ENCODE measurements at regions not wholly inside any gene's neighbourhood (a gene's known extent, or its start where the extent isn't known, plus 50 kb on each side); places are given as distances from the start of the nearest gene placed in this dataset.
"Not testable (repeated sequence)": the region's sequence is repeated elsewhere in the genome, so short reads cannot be mapped to it uniquely, and the experiment has no call there.

- H3K36me3 ChIP-seq, result no peaks in the 10 kb centered on the region
- H3K4me1 ChIP-seq, result no peaks in the 10 kb centered on the region
- no peaks in the 10 kb centered on the region for H3K27me3 ChIP-seq
- intact Hi-C loops (cut with DNase I), result no loop called here
- TF ChIP-seq POLR2A (IDR thresholded peaks at IDR 0.05), result no peak
- no peak for TF ChIP-seq POLR2AphosphoS5 (IDR thresholded peaks at IDR 0.05; ENCODE audit: insufficient read depth in 1 of 2, low read depth in 1 of 2)
- no peak for TF ChIP-seq CTCF (IDR thresholded peaks at IDR 0.05)
- H3K4me3 ChIP-seq, result no peak overlapping the region
- H3K9me3 ChIP-seq, result no peaks in the 10 kb centered on the region
- H3K27ac ChIP-seq, result no peak overlapping the region
- DNase-seq (ENCODE audit: extremely low spot score in 2 of 2), result no peak
Measured at GRCh38 chr3:20380295-20380694, 194.3 kb upstream of the SGO1 start.

GRCh38 chr3:20378315-20378714 is 192.3 kb upstream of the SGO1 start:
- Histone ChIP-seq H3K27me3 (no peaks in the 10 kb centered on the region), H3K27ac (no peak overlapping the region), H3K4me3 (no peak overlapping the region), H3K4me1 (no peaks in the 10 kb centered on the region), H3K36me3 (no peaks in the 10 kb centered on the region), H3K9me3 (no peaks in the 10 kb centered on the region)
- TF ChIP-seq POLR2A (IDR thresholded peaks at IDR 0.05) (no peak), CTCF (IDR thresholded peaks at IDR 0.05) (no peak), POLR2AphosphoS5 (IDR thresholded peaks at IDR 0.05; ENCODE audit: insufficient read depth in 1 of 2, low read depth in 1 of 2) (no peak)
- no peak for DNase-seq (ENCODE audit: extremely low spot score in 2 of 2)
- intact Hi-C loops (cut with DNase I), result no loop called here

GRCh38 chr3:20376665-20377217 is 190.7 kb upstream of the SGO1 start:
- H3K9me3 ChIP-seq, result no peaks in the 10 kb centered on the region
- H3K36me3 ChIP-seq, result no peaks in the 10 kb centered on the region
- H3K4me3 ChIP-seq, result no peak overlapping the region
- no peak for TF ChIP-seq POLR2AphosphoS5 (IDR thresholded peaks at IDR 0.05; ENCODE audit: insufficient read depth in 1 of 2, low read depth in 1 of 2)
- TF ChIP-seq CTCF (IDR thresholded peaks at IDR 0.05), result no peak
- TF ChIP-seq POLR2A (IDR thresholded peaks at IDR 0.05), result no peak
- intact Hi-C loops (cut with DNase I), result no loop called here
- no peak for DNase-seq (ENCODE audit: extremely low spot score in 2 of 2)
- no peaks in the 10 kb centered on the region for H3K27me3 ChIP-seq
- no peaks in the 10 kb centered on the region for H3K4me1 ChIP-seq
- H3K27ac ChIP-seq, result no peak overlapping the region

- DNase-seq (ENCODE audit: extremely low spot score in 2 of 2), result no peak
- Histone ChIP-seq H3K27me3 (no peaks in the 10 kb centered on the region), H3K36me3 (no peaks in the 10 kb centered on the region), H3K9me3 (no peaks in the 10 kb centered on the region), H3K4me3 (no peak overlapping the region), H3K4me1 (no peaks in the 10 kb centered on the region), H3K27ac (no peak overlapping the region)
- intact Hi-C loops (cut with DNase I), result no loop called here
- no peak for TF ChIP-seq POLR2A (IDR thresholded peaks at IDR 0.05)
Measured at GRCh38 chr3:20375302-20375701, 189.3 kb upstream of the SGO1 start.

- H3K9me3 ChIP-seq; DNase-seq (ENCODE audit: extremely low spot score in 2 of 2); intact Hi-C loops (cut with DNase I); H3K27ac ChIP-seq; H3K4me3 ChIP-seq; H3K4me1 ChIP-seq; H3K27me3 ChIP-seq; H3K36me3 ChIP-seq: not testable (repeated sequence)
Measured at GRCh38 chr3:20370273-20371063, 184.5 kb upstream of the SGO1 start.

GRCh38 chr3:20361000-20361399 is 175.0 kb upstream of the SGO1 start:
- Histone ChIP-seq H3K36me3 (no peaks in the 10 kb centered on the region), H3K27me3 (no peaks in the 10 kb centered on the region), H3K4me3 (no peak overlapping the region), H3K9me3 (no peaks in the 10 kb centered on the region), H3K4me1 (no peaks in the 10 kb centered on the region), H3K27ac (no peak overlapping the region)
- no peak for TF ChIP-seq POLR2A (IDR thresholded peaks at IDR 0.05)
- TF ChIP-seq CTCF (IDR thresholded peaks at IDR 0.05), result no peak
- TF ChIP-seq POLR2AphosphoS5 (IDR thresholded peaks at IDR 0.05; ENCODE audit: insufficient read depth in 1 of 2, low read depth in 1 of 2), result no peak
- no peak for DNase-seq (ENCODE audit: extremely low spot score in 2 of 2)
- intact Hi-C loops (cut with DNase I), result no loop called here

Data from vagina (tissue), 2 donors.